ENCODE measurements at regions not wholly inside any gene's neighbourhood (a gene's known extent, or its start where the extent isn't known, plus 50 kb on each side); places are given as distances from the start of the nearest gene placed in this dataset.
"Not testable (repeated sequence)": the region's sequence is repeated elsewhere in the genome, so short reads cannot be mapped to it uniquely, and the experiment has no call there.

GRCh38 chr14:30270200-30271161 is 288.5 kb upstream of the G2E3 start:
- DNase-seq: peak; percentile 73

DNA sequence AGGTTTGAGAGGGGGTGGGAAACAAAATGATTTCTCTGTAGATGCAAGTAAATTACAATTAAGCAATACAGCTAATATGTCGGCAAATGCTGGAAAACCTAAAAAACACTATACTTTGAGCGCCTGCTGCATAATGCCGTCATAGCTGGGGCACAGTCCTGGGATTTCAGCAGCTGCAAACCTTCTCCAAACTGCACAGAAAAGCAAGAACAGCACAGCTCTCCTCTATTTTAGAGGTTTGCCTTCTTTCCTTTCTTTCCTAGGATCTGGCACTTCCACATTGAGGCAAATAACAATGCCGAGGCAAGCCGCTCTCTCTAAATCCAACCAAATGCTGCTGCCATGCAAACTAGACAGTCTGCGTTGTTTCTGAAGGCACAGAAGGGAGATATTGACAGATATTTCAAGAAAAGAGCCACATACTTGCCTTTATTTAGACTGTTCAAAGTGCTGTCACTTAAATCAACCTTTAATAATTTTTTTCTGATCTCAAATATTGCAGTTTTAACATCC is 287.1 kb upstream of the G2E3 start:
- no peak for DNase-seq

- DNase-seq: peak; percentile 78
Measured at GRCh38 chr14:30272848-30273832, 285.8 kb upstream of the G2E3 start.

GRCh38 chr14:30275604-30276003 is 283.4 kb upstream of the G2E3 start:
- DNase-seq: no peak

GRCh38 chr14:30277268-30277667 is 281.7 kb upstream of the G2E3 start:
- no peak for DNase-seq

GRCh38 chr14:30278856-30279255 is 280.1 kb upstream of the G2E3 start:
- DNase-seq: not testable (repeated sequence)

GRCh38 chr14:30283822-30284446 is 275.0 kb upstream of the G2E3 start:
- DNase-seq: no peak

GRCh38 chr14:30284808-30285207 is 274.1 kb upstream of the G2E3 start:
- DNase-seq: no peak

- DNase-seq: no peak
Measured at GRCh38 chr14:30287579-30288445, 271.1 kb upstream of the G2E3 start.

- DNase-seq: no peak
Measured at GRCh38 chr14:30290001-30290400, 269.0 kb upstream of the G2E3 start.

DNA sequence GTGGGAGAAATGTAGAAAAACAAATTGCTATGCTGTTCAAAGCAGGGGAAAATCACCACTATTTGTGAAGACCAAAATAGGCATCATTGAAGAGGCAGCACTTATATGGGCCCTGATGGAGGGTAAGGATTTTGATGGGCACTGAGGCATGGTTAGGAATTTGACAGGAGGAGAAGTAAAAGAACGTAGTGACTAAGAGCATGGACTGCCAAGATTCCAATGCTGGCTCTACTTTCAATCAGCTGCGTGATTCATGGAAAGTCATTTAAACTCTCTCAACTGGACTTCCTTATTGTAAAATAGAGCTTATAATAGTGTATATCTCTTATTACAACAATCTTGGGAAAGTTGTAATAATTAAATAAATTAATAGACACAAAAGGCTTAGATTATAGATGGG is 267.7 kb upstream of the G2E3 start:
- DNase-seq: no peak

DNA sequence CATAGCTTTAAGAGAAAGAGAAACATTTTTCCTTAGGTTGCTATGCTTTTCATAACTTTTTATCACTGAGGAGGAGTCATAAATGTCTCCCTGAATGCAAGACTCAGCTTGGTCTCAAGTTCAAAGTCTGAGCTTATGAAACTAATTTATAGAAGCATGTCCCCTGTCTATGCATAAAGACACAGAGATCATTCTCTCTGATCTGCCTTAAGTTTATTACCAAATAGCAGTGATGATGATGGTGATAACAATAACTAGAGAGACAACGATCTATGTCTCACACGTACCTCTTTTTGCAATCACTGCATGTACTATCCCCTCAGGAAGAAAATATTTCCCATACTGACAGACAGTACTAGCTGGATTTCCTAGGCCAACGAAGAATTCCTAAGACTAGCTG is 266.4 kb upstream of the G2E3 start:
- no peak for DNase-seq

- DNase-seq: peak; percentile 90
Measured at GRCh38 chr14:30295980-30296379, 263.0 kb upstream of the G2E3 start.

DNA sequence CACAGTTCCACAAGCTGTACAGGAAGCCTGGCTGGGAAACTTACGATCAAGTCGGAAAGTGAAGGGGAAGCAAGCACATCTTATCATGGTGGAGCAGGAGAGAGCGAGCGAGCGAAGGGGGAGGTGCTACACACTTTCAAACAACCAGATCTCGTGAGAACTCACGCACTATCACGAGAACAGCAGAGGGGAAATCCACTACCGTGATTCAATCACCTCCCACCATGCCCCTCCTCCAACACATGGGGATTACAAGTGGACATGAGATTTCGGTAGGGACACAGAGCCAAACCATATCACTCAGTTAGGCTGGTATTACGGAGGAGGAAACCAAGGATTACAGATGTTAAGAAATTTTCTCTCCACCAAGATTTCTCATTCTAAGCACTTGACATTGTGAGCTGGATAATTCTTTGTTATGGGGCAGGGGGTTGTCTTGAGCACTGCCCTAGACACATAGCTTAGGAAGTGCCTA is 262.0 kb upstream of the G2E3 start:
- no peak for DNase-seq

GRCh38 chr14:30297876-30298795 is 260.8 kb upstream of the G2E3 start:
- no peak for DNase-seq

GRCh38 chr14:30299915-30300314 is 259.0 kb upstream of the G2E3 start:
- no peak for DNase-seq

- DNase-seq: no peak
Measured at GRCh38 chr14:30303350-30303749, 255.6 kb upstream of the G2E3 start.

DNA sequence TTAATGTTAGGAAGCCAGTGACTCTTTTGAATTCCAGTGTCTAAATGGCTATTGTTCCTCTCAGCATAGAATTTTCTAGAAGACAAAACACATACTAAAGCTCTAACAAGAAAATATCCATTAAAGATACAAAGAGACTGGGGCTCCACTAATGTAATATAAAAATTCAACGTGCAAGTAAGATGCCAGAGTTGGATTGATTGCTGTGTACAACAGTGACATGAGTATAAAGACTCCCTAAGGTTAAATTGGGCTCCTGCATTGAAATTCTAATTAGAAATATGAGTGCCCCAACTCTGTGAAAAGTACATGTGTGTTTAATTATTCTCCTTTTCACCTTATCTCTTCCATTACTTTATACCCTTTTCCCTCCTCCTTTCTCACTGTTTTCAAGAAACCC is 253.6 kb upstream of the G2E3 start:
- DNase-seq: no peak

DNA sequence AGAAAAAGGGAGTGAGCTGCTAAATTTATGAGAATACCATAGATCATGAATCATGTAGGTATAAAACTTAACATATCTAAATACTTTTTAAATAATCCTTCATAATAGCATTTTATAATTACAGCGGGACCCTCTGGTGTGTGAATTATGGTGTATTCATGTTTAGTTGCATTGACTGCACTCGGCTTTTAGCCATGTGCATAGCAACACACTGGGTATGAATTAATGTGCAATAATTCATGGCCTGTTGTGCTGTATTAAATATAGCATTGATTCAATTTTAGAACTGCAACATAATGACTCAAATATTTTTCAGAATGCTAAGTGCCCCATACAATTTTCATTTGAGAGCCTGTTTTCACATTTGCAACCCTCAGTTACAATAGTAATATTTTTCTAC is 249.6 kb upstream of the G2E3 start:
- DNase-seq: no peak

- DNase-seq: no peak
Measured at GRCh38 chr14:30312214-30312613, 246.7 kb upstream of the G2E3 start.

DNA sequence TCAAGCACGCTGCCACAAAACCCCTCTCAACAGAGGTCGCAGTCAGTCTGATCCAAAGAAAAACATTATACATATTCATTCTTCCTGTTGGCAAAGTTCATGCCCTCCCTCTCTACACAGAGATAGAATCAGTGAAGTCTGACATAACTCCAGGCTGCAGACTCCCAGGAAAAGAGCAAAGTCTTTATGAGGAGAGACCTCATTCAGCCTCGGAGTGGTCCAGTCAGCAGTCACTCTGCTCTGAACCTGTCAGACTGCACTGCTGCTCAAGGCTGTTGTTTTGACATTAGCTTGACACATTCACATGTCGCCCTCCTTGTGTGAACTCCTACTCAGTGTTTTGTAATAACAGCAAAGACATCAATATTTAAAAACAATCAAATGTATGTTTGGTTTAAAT is 241.2 kb upstream of the G2E3 start:
- no peak for DNase-seq
